ENCODE measurements at regions not wholly inside any gene's neighbourhood (a gene's known extent, or its start where the extent isn't known, plus 50 kb on each side); places are given as distances from the start of the nearest gene placed in this dataset.

- Mint-ChIP-seq H3K27ac (no peak overlapping the region), H3K4me3 (no peak overlapping the region), H3K36me3 (peaks cover 9% of the 10 kb centered on the region), H3K4me1 (no peaks in the 10 kb centered on the region), H3K9me3 (peaks cover 12 to 24% of the 10 kb centered on the region in 2 donors), H3K27me3 (ENCODE audit: low read depth in 2 of 2) (no peaks in the 10 kb centered on the region)
- ATAC-seq (no peak), DNase-seq (no peak)
- Histone ChIP-seq H3K9me3 (ENCODE audit: control insufficient read depth, insufficient read depth, low read length) (peaks cover 8% of the 10 kb centered on the region), H3K36me3 (ENCODE audit: control insufficient read depth, insufficient read depth, low read length) (no peaks in the 10 kb centered on the region), H3K4me1 (ENCODE audit: control insufficient read depth, insufficient read depth, low read length) (no peaks in the 10 kb centered on the region), H3K27ac (ENCODE audit: low read length) (no peak overlapping the region), H3K27me3 (ENCODE audit: control insufficient read depth, insufficient read depth, low read length) (no peaks in the 10 kb centered on the region), H3K4me3 (ENCODE audit: low read length) (no peak overlapping the region)
- intact Hi-C loops (cut with micrococcal nuclease): no loop called here
- TF ChIP-seq, protein P1, sequence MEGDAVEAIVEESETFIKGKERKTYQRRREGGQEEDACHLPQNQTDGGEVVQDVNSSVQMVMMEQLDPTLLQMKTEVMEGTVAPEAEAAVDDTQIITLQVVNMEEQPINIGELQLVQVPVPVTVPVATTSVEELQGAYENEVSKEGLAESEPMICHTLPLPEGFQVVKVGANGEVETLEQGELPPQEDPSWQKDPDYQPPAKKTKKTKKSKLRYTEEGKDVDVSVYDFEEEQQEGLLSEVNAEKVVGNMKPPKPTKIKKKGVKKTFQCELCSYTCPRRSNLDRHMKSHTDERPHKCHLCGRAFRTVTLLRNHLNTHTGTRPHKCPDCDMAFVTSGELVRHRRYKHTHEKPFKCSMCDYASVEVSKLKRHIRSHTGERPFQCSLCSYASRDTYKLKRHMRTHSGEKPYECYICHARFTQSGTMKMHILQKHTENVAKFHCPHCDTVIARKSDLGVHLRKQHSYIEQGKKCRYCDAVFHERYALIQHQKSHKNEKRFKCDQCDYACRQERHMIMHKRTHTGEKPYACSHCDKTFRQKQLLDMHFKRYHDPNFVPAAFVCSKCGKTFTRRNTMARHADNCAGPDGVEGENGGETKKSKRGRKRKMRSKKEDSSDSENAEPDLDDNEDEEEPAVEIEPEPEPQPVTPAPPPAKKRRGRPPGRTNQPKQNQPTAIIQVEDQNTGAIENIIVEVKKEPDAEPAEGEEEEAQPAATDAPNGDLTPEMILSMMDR (IDR thresholded peaks at IDR 0.05): no peak
These were observed 340.7 kb upstream of the LMO3 start for GRCh38 chr12:16946704-16947103.

DNA sequence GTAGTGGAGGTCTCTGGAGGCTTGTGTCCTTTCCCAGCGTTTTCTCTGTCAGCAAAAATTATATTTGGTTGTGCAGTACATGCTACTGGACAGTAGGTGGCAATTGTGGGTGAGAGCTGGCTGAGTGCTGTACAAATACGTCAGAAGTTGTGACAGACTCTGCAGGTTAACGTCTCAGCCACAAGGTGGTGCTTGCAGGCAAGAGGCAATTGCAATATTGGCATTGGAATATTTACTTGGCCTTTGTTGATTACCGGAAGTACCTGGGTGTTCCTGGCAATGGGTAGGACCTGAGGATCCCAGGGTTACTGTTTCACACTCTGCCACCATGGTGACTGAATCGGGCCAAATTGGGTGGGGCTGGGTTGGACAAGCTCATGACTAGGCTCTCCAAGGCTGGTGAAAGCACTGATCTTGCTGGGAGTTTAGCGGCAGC lies 333.9 kb upstream of the LMO3 start:
- Mint-ChIP-seq H3K4me3 (no peak overlapping the region), H3K4me1 (no peaks in the 10 kb centered on the region), H3K36me3 (peaks cover 43% of the 10 kb centered on the region), H3K9me3 (peaks cover 18 to 19% of the 10 kb centered on the region in 2 donors), H3K27ac (no peak overlapping the region), H3K27me3 (ENCODE audit: low read depth in 2 of 2) (no peaks in the 10 kb centered on the region)
- DNase-seq (no peak), ATAC-seq (no peak)
- Histone ChIP-seq H3K27me3 (ENCODE audit: control insufficient read depth, insufficient read depth, low read length) (no peaks in the 10 kb centered on the region), H3K36me3 (ENCODE audit: control insufficient read depth, insufficient read depth, low read length) (no peaks in the 10 kb centered on the region), H3K4me3 (ENCODE audit: low read length) (no peak overlapping the region), H3K27ac (ENCODE audit: low read length) (no peak overlapping the region), H3K4me1 (ENCODE audit: control insufficient read depth, insufficient read depth, low read length) (no peaks in the 10 kb centered on the region), H3K9me3 (ENCODE audit: control insufficient read depth, insufficient read depth, low read length) (peaks cover 17% of the 10 kb centered on the region)
- 42% methylated on average over 6 of the region's 6 CpGs for WGBS (ENCODE audit: insufficient coverage)
- TF ChIP-seq, protein P1 (IDR thresholded peaks at IDR 0.05): no peak
- intact Hi-C loops (cut with micrococcal nuclease): no loop called here

- Mint-ChIP-seq H3K27me3 (ENCODE audit: low read depth in 2 of 2) (no peaks in the 10 kb centered on the region), H3K9me3 (peaks cover 5 to 13% of the 10 kb centered on the region in 2 donors), H3K36me3 (peaks cover 6% of the 10 kb centered on the region), H3K27ac (no peak overlapping the region), H3K4me3 (no peak overlapping the region), H3K4me1 (no peaks in the 10 kb centered on the region)
- no peaks in the 10 kb centered on the region for H3K27me3 ChIP-seq (ENCODE audit: control insufficient read depth, insufficient read depth, low read length)
- H3K9me3 ChIP-seq (ENCODE audit: control insufficient read depth, insufficient read depth, low read length): peaks cover 9% of the 10 kb centered on the region
- DNase-seq (no peak), ATAC-seq (no peak)
- intact Hi-C loops (cut with micrococcal nuclease): no loop called here
- no CpG with 5 or more reads among the region's 2 CpGs for WGBS (ENCODE audit: insufficient coverage)
- no peak overlapping the region for H3K4me3 ChIP-seq (ENCODE audit: low read length)
- no peak overlapping the region for H3K27ac ChIP-seq (ENCODE audit: low read length)
- TF ChIP-seq, protein P1 (IDR thresholded peaks at IDR 0.05): no peak
- no peaks in the 10 kb centered on the region for H3K36me3 ChIP-seq (ENCODE audit: control insufficient read depth, insufficient read depth, low read length)
- no peaks in the 10 kb centered on the region for H3K4me1 ChIP-seq (ENCODE audit: control insufficient read depth, insufficient read depth, low read length)
These were observed 321.3 kb upstream of the LMO3 start for GRCh38 chr12:16927259-16927658.

GRCh38 chr12:16920451-16920850 lies 314.5 kb upstream of the LMO3 start:
- intact Hi-C loops (cut with micrococcal nuclease): no loop called here
- Histone ChIP-seq H3K4me1 (ENCODE audit: control insufficient read depth, insufficient read depth, low read length) (no peaks in the 10 kb centered on the region), H3K27ac (ENCODE audit: low read length) (no peak overlapping the region), H3K36me3 (ENCODE audit: control insufficient read depth, insufficient read depth, low read length) (no peaks in the 10 kb centered on the region), H3K27me3 (ENCODE audit: control insufficient read depth, insufficient read depth, low read length) (no peaks in the 10 kb centered on the region), H3K9me3 (ENCODE audit: control insufficient read depth, insufficient read depth, low read length) (peaks cover 10% of the 10 kb centered on the region), H3K4me3 (ENCODE audit: low read length) (no peak overlapping the region)
- H3K27me3 Mint-ChIP-seq (ENCODE audit: low read depth in 2 of 2): no peaks in the 10 kb centered on the region
- no peak for ATAC-seq
- H3K27ac Mint-ChIP-seq: no peak overlapping the region
- no peaks in the 10 kb centered on the region for H3K4me1 Mint-ChIP-seq
- peaks cover 13% of the 10 kb centered on the region for H3K36me3 Mint-ChIP-seq
- no peak for DNase-seq
- no peak overlapping the region for H3K4me3 Mint-ChIP-seq
- WGBS (ENCODE audit: insufficient coverage): no CpG with 5 or more reads among the region's 1 CpG
- peaks cover 10 to 35% of the 10 kb centered on the region in 2 donors for H3K9me3 Mint-ChIP-seq
- TF ChIP-seq, protein P1 (IDR thresholded peaks at IDR 0.05): no peak
